Peyer's patch (tissue), 4 donors: ENCODE measurements at regions not wholly inside any gene's neighbourhood (a gene's known extent, or its start where the extent isn't known, plus 50 kb on each side); places are given as distances from the start of the nearest gene placed in this dataset.

Experiments used
- DNase-seq, 3 donors: peaks; one replicate each; pipeline ENCODE4 v3.0.0-alpha.2; 2017 to 2019
- H3K27ac ChIP-seq, 4 donors: fragments of 200-600 bp; sonication (generic); one replicate each; pipeline ENCODE4 v1.5.1; 2016 to 2019
- H3K27me3 ChIP-seq, 2 donors: fragments of 200-600 bp; sonication (generic); one replicate each; pipeline ENCODE4 v1.5.1; 2019
- H3K36me3 ChIP-seq, 3 donors: fragments of 200-600 bp; sonication (generic); one replicate each; pipeline ENCODE4 v1.5.1; 2016 to 2019
- H3K4me1 ChIP-seq, 4 donors: fragments of 200-600 bp; sonication (generic); one replicate each; pipeline ENCODE4 v1.5.1; 2016 to 2019
- H3K4me3 ChIP-seq, 4 donors: fragments of 200-600 bp; sonication (generic); 1 replicate in 3 of 4; 2 replicates in 1 of 4; pipeline ENCODE4 v1.5.1; 2016 to 2019; ENCODE audit warnings: mild to moderate bottlenecking in 1 of 4
- H3K9me3 ChIP-seq, 4 donors: fragments of 200-600 bp; sonication (generic); one replicate each; pipeline ENCODE4 v1.5.1; 2016 to 2019; ENCODE audit warnings: mild to moderate bottlenecking in 1 of 4
- POLR2A ChIP-seq, 2 donors: fragments of 450-650 bp; IDR thresholded peaks; one replicate each; pipeline ENCODE4 v1.5.1; 2017; ENCODE audit warnings: antibody characterized with exemption in 2 of 2, mild to moderate bottlenecking in 2 of 2, moderate library complexity in 2 of 2
- TF ChIP-seq, protein P1 (sequence below), 6 experiments: fragments of 450-650 bp in 4 of 6; fragments of 200-600 bp in 2 of 6; sonication (generic) in 1 of 6; IDR thresholded peaks; one replicate each; pipeline ENCODE4 v1.5.1; 2017 to 2019; ENCODE audit warnings: antibody characterized with exemption in 6 of 6, mild to moderate bottlenecking in 3 of 6, moderate library complexity in 1 of 6

DNA sequence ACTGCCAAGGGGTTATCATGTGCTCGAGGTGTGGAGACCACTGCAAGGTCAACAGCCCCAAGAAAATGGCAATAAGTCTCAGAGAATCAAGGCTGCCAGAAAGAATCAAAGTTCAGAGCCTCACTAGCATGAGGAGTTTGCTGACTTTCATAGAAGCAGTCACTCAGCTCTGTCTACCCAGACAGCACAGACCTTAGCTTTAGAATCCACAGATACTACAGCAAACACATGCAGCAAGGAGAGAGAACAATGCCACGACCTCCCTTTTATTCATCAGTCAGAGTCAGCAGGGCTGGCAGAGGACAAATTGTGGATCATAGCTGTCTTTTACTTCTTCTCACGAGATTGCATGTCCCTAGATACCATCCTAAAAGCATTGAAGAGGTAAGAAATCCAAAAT is 121.3 kb downstream of the MBL2 start:
- no peak for DNase-seq
- Histone ChIP-seq H3K36me3 (no peaks in the 10 kb centered on the region), H3K9me3 (no peaks in the 10 kb centered on the region), H3K27me3 (no peaks in the 10 kb centered on the region), H3K4me3 (no peak overlapping the region), H3K4me1 (no peaks in the 10 kb centered on the region), H3K27ac (no peak overlapping the region)
- no peak for TF ChIP-seq POLR2A (IDR thresholded peaks at IDR 0.05)
- TF ChIP-seq, protein P1, sequence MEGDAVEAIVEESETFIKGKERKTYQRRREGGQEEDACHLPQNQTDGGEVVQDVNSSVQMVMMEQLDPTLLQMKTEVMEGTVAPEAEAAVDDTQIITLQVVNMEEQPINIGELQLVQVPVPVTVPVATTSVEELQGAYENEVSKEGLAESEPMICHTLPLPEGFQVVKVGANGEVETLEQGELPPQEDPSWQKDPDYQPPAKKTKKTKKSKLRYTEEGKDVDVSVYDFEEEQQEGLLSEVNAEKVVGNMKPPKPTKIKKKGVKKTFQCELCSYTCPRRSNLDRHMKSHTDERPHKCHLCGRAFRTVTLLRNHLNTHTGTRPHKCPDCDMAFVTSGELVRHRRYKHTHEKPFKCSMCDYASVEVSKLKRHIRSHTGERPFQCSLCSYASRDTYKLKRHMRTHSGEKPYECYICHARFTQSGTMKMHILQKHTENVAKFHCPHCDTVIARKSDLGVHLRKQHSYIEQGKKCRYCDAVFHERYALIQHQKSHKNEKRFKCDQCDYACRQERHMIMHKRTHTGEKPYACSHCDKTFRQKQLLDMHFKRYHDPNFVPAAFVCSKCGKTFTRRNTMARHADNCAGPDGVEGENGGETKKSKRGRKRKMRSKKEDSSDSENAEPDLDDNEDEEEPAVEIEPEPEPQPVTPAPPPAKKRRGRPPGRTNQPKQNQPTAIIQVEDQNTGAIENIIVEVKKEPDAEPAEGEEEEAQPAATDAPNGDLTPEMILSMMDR (IDR thresholded peaks at IDR 0.05), result no peak

DNA sequence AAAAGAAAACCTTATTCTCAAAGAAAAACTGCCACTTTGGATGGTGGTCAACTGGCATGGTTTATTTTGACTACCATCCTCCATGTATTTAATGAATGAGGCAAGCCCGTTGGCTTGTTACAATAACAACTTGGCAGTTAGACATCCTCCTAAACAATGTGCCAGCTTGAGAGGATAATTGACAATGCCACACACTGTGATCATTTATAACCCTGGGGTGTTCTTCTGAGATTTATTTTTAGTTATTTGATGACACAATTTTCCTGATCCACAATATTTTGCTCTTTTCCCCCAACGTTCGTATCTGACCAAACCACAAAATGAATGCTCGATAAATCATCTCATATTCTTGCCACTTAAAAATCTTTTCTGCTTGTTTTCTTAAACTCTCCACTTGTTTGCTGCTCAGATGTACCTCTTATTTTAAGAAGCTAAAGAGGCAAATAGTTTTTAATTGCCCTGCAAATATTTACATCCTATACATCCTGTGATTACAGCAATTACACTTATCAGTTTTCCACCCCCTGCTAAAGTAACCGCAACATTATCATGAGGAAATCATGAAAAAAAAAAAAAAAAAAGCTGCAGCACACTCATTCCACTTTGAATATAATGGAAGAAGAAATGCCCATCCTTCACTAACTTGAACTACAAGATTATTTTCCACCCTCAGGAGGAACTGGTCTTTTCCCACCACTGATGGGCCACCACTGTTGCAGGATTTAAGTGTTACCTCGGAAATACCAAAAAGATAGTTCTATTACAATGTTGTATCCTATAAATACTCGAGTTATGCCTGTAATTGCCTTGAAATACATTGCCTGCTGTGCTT is 119.9 kb downstream of the MBL2 start:
- no peak for DNase-seq
- TF ChIP-seq, protein P1 (IDR thresholded peaks at IDR 0.05), result no peak
- no peak for TF ChIP-seq POLR2A (IDR thresholded peaks at IDR 0.05)
- Histone ChIP-seq H3K27me3 (no peaks in the 10 kb centered on the region), H3K4me1 (no peaks in the 10 kb centered on the region), H3K36me3 (no peaks in the 10 kb centered on the region), H3K27ac (no peak overlapping the region), H3K4me3 (no peak overlapping the region), H3K9me3 (no peaks in the 10 kb centered on the region)

DNA sequence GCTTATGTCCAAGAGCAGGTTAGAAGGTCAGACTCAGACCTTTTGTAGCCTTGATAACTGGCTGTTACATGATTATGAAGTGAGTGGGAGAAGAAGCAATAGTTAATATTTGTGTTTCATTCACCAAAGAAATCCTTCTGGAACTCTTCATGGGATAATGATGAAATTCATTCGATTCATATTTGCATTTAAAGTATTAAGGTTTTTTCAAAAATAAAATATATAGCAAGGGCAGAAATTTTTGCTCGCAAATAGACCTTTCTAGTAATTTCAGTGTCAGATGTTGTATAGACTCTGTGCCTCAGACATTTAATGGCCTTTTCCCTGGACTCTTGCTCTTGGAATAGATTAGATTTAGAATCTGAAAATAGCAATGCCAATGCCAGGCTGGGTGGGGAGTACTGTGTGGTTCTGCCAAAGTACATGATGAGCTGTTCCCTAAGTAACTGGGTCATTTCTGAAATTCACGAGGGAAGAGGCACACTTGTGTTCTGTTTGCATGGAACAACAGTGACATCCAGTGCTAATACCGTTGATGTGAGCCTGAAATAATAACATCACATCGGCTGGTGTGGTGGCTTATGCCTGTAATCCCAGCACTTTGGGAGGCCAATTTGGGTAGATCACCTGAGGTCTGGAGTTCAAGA is 119.2 kb downstream of the MBL2 start:
- Histone ChIP-seq H3K36me3 (no peaks in the 10 kb centered on the region), H3K27me3 (no peaks in the 10 kb centered on the region), H3K4me1 (no peaks in the 10 kb centered on the region), H3K27ac (no peak overlapping the region), H3K9me3 (no peaks in the 10 kb centered on the region), H3K4me3 (no peak overlapping the region)
- DNase-seq, result no peak
- no peak for TF ChIP-seq POLR2A (IDR thresholded peaks at IDR 0.05)
- TF ChIP-seq, protein P1 (IDR thresholded peaks at IDR 0.05), result no peak

DNA sequence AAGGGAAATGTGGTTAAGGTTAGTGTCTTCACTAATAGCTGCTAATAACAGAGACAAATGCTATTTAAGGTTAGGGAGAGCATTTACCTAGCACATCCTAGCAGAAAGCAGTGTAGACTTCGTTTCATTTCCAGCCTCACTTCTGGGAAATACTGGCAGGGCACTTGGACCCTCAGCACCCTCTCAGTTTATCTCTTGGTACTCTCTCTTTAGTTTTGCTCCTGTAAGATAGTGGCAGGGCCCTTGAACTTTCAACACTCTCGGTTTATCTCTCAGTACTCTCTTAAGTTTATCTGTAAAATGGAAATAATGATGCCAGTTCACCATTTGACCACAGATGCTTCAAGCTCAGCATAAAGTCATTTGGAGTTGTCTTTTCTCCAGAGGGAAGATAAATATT is 118.4 kb downstream of the MBL2 start:
- Histone ChIP-seq H3K9me3 (no peaks in the 10 kb centered on the region), H3K27me3 (no peaks in the 10 kb centered on the region), H3K4me3 (no peak overlapping the region), H3K27ac (no peak overlapping the region), H3K36me3 (no peaks in the 10 kb centered on the region), H3K4me1 (no peaks in the 10 kb centered on the region)
- DNase-seq, result no peak
- TF ChIP-seq, protein P1 (IDR thresholded peaks at IDR 0.05), result no peak
- no peak for TF ChIP-seq POLR2A (IDR thresholded peaks at IDR 0.05)

- Histone ChIP-seq H3K9me3 (no peaks in the 10 kb centered on the region), H3K36me3 (no peaks in the 10 kb centered on the region), H3K4me3 (no peak overlapping the region), H3K27ac (no peak overlapping the region), H3K4me1 (no peaks in the 10 kb centered on the region), H3K27me3 (no peaks in the 10 kb centered on the region)
- DNase-seq, result no peak
- TF ChIP-seq, protein P1 (IDR thresholded peaks at IDR 0.05), result no peak
- no peak for TF ChIP-seq POLR2A (IDR thresholded peaks at IDR 0.05)
Observed at GRCh38 chr10:52658112-52658511, 114.5 kb downstream of the MBL2 start.
